A549 (cell line): ENCODE measurements at regions not wholly inside any gene's neighbourhood (a gene's known extent, or its start where the extent isn't known, plus 50 kb on each side); places are given as distances from the start of the nearest gene placed in this dataset.

Experiments used
- ATAC-seq, 2 experiments: fragments of 200-7000 bp in 1 of 2; fragments of >200 bp in 1 of 2; cut with Nextera tagmentation in 1 of 2; cut with Tn5 transposase in 1 of 2; 3 replicates each; pipeline versions ENCODE4 v1.8.0 to v1.9.1; 2018 to 2020; ENCODE audit warnings: mild to moderate bottlenecking in 1 of 2, moderate library complexity in 1 of 2
- CTCF ChIA-PET: fragments of 300-600 bp; sonication (Branson Sonifier 250); formaldehyde crosslinking; extraction: SDS; loops from one replicate; lab custom pipeline; 2021; ENCODE audit warnings: antibody characterized with exemption, inconsistent platforms; lab: Yijun Ruan, JAX
- POLR2A ChIA-PET: fragments of 350-600 bp; formaldehyde crosslinking; extraction: SDS; loops from one replicate; lab custom pipeline; 2021; ENCODE audit warnings: antibody characterized with exemption, inconsistent platforms; lab: Yijun Ruan, JAX
- DNase-seq, 2 experiments: peaks; one replicate each; pipeline versions ENCODE4 v3.0.0 to v3.0.0-alpha.2; 2011 to 2016; ENCODE audit warnings: low read depth in 1 of 2, low spot score in 1 of 2
- FAIRE-seq: peaks from 2 replicates; lab custom pipeline; 2011; peaks lifted over from hg19 to GRCh38; lab: Jason Lieb, UNC
- H3K27ac ChIP-seq, 2 experiments: fragments of >200 bp; sonication (Bioruptor Twin); formaldehyde crosslinking; 3 replicates each; pipeline ENCODE4 v1.5.1; 2016 to 2017
- H3K4me1 ChIP-seq: fragments of >200 bp; sonication (Bioruptor Twin); formaldehyde crosslinking; 3 replicates; pipeline ENCODE4 v1.6.1; 2016
- H3K4me2 ChIP-seq: fragments of >200 bp; sonication (Bioruptor Twin); formaldehyde crosslinking; 3 replicates; pipeline ENCODE4 v1.6.1; 2016
- H3K4me3 ChIP-seq: fragments of >200 bp; sonication (Bioruptor Twin); formaldehyde crosslinking; 3 replicates; pipeline ENCODE4 v1.5.1; 2016
- H3K9me3 ChIP-seq: fragments of >200 bp; sonication (Bioruptor Twin); formaldehyde crosslinking; 3 replicates; pipeline ENCODE4 v1.6.1; 2016
- CBX2 ChIP-seq: fragments of 200-600 bp; sonication (generic); IDR thresholded peaks from 2 replicates; pipeline ENCODE4 v1.6.1; 2016; ENCODE audit warnings: low read depth, mild to moderate bottlenecking, borderline replicate concordance
- CBX8 ChIP-seq: fragments of 200-600 bp; sonication (generic); IDR thresholded peaks from 2 replicates; pipeline ENCODE4 v1.6.1; 2016
- CHD2 ChIP-seq: fragments of 150-350 bp; IDR thresholded peaks from 2 replicates; pipeline ENCODE4 v1.6.1; 2014; ENCODE audit warnings: low read length; ENCODE audit not compliant: partially characterized antibody
- EP300 ChIP-seq, 2 experiments: fragments of >200 bp; sonication (Bioruptor Twin); formaldehyde crosslinking; IDR thresholded peaks; 2 replicates in 1 of 2; 3 replicates in 1 of 2; pipeline ENCODE4 v1.6.1; 2016 to 2017
- HDAC2 ChIP-seq: fragments of 200-600 bp; sonication (generic); IDR thresholded peaks from 2 replicates; pipeline ENCODE4 v1.6.1; 2016
- HOXB5 ChIP-seq: fragments of 250-450 bp; sonication (Bioruptor Pico); IDR thresholded peaks from 2 replicates; pipeline ENCODE4 v1.5.0; 2020; ENCODE audit warnings: mild to moderate bottlenecking, moderate library complexity
- KDM1A ChIP-seq: fragments of 200-600 bp; sonication (generic); IDR thresholded peaks from 2 replicates; pipeline ENCODE4 v1.6.1; 2016; ENCODE audit warnings: low read depth, mild to moderate bottlenecking
- MYC ChIP-seq: IDR thresholded peaks from 2 replicates; pipeline ENCODE4 v1.6.1; 2012; ENCODE audit warnings: mild to moderate bottlenecking, inconsistent platforms, low read length, improper control_type of control experiment, borderline replicate concordance
- POLR2A ChIP-seq: IDR thresholded peaks from 2 replicates; pipeline ENCODE4 v1.6.1; 2012; ENCODE audit warnings: mild to moderate bottlenecking, low read length
- POLR2AphosphoS2 ChIP-seq: conservative IDR thresholded peaks from 2 replicates; pipeline ENCODE4 v1.6.1; 2012; ENCODE audit warnings: low read length, improper control_type of control experiment, inconsistent platforms
- RARB ChIP-seq: fragments of 250-450 bp; sonication (Bioruptor Pico); IDR thresholded peaks from 2 replicates; pipeline ENCODE4 v1.8.0; 2021; ENCODE audit warnings: mild to moderate bottlenecking, moderate library complexity
- RNF2 ChIP-seq: fragments of 200-600 bp; sonication (generic); IDR thresholded peaks from 2 replicates; pipeline ENCODE4 v1.6.1; 2016; ENCODE audit warnings: low read depth, mild to moderate bottlenecking, antibody characterized with exemption, moderate library complexity, borderline replicate concordance
- ZNF302 ChIP-seq: fragments of 250-450 bp; sonication (Bioruptor Pico); IDR thresholded peaks from 2 replicates; pipeline ENCODE4 v1.9.0; 2021; ENCODE audit warnings: inconsistent platforms, mild to moderate bottlenecking, moderate library complexity
- WGBS: methylation state at CpG from one replicate; pipeline ENCODE4 v1.1.6; 2017; ENCODE audit errors: missing lambda C conversion rate; 5-methylcytosine and 5-hydroxymethylcytosine counted together
- TF ChIP-seq, protein P1 (sequence below): IDR thresholded peaks from 2 replicates; pipeline ENCODE4 v1.6.1; 2012; ENCODE audit warnings: low read depth, borderline replicate concordance
- TF ChIP-seq, protein P2 (sequence below): fragments of 200-600 bp; sonication (generic); IDR thresholded peaks from 2 replicates; pipeline ENCODE4 v1.6.1; 2016; ENCODE audit warnings: antibody characterized with exemption, mild to moderate bottlenecking, moderate library complexity
- TF ChIP-seq, protein P3 (sequence below): fragments of 450-650 bp; IDR thresholded peaks from 2 replicates; pipeline ENCODE4 v1.6.1; 2014; ENCODE audit warnings: antibody characterized with exemption
- TF ChIP-seq, protein P4 (sequence below): fragments of >200 bp; sonication (Bioruptor Twin); formaldehyde crosslinking; IDR thresholded peaks from 3 replicates; pipeline ENCODE4 v1.6.1; 2016
- TF ChIP-seq, protein P5 (sequence below): IDR thresholded peaks from 2 replicates; pipeline ENCODE4 v1.6.1; 2012
- TF ChIP-seq, protein P6 (sequence below): fragments of >200 bp; sonication (Bioruptor Twin); formaldehyde crosslinking; IDR thresholded peaks from 3 replicates; pipeline ENCODE4 v1.5.1; 2016
- TF ChIP-seq, protein P7 (sequence below): fragments of >200 bp; sonication (Bioruptor Twin); formaldehyde crosslinking; IDR thresholded peaks from 2 replicates; pipeline ENCODE4 v1.6.1; 2016

DNA sequence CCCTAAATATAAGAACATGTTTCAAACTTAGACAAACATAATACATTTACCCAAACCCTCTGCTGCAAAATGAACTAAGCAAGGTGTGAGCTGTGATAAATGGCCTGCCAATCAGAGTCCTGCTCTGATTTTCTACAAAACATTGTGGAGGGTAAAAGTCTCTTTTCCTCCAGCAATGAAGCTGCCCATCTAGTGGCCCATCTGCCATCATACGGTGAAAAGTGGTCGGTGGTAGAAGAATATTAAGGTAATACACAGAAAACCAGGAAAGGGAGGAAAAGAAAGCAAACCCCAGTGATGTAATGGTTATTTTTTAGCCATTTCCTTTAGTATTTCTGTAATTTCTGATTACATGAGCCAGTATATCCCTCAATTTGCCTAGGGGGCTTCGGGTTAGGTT lies 838.1 kb downstream of the TBL1XR1 start:
- DNase-seq: no peak
- no peak for ATAC-seq
- Histone ChIP-seq H3K4me1 (no peaks in the 10 kb centered on the region), H3K4me3 (no peak overlapping the region), H3K27ac (no peak overlapping the region), H3K4me2 (no peak overlapping the region), H3K9me3 (no peaks in the 10 kb centered on the region)
- ChIA-PET POLR2A (no interaction called here), CTCF (no interaction called here)
- FAIRE-seq: no peak
- 19% methylated on average over 3 of the region's 3 CpGs for WGBS
- TF ChIP-seq, protein P1, sequence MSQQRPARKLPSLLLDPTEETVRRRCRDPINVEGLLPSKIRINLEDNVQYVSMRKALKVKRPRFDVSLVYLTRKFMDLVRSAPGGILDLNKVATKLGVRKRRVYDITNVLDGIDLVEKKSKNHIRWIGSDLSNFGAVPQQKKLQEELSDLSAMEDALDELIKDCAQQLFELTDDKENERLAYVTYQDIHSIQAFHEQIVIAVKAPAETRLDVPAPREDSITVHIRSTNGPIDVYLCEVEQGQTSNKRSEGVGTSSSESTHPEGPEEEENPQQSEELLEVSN: no peak
- TF ChIP-seq MYC (no peak), HDAC2 (no peak), HOXB5 (CRISPR knock-in tag) (no peak), POLR2AphosphoS2 (no peak), CBX8 (no peak), EP300 (IDR thresholded peaks at IDR 0.05) (no peak), CBX2 (no peak), RNF2 (no peak), RARB (CRISPR knock-in tag) (no peak), KDM1A (no peak), ZNF302 (no peak), CHD2 (no peak), POLR2A (no peak)
- TF ChIP-seq, protein P2, sequence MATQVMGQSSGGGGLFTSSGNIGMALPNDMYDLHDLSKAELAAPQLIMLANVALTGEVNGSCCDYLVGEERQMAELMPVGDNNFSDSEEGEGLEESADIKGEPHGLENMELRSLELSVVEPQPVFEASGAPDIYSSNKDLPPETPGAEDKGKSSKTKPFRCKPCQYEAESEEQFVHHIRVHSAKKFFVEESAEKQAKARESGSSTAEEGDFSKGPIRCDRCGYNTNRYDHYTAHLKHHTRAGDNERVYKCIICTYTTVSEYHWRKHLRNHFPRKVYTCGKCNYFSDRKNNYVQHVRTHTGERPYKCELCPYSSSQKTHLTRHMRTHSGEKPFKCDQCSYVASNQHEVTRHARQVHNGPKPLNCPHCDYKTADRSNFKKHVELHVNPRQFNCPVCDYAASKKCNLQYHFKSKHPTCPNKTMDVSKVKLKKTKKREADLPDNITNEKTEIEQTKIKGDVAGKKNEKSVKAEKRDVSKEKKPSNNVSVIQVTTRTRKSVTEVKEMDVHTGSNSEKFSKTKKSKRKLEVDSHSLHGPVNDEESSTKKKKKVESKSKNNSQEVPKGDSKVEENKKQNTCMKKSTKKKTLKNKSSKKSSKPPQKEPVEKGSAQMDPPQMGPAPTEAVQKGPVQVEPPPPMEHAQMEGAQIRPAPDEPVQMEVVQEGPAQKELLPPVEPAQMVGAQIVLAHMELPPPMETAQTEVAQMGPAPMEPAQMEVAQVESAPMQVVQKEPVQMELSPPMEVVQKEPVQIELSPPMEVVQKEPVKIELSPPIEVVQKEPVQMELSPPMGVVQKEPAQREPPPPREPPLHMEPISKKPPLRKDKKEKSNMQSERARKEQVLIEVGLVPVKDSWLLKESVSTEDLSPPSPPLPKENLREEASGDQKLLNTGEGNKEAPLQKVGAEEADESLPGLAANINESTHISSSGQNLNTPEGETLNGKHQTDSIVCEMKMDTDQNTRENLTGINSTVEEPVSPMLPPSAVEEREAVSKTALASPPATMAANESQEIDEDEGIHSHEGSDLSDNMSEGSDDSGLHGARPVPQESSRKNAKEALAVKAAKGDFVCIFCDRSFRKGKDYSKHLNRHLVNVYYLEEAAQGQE: no peak
- TF ChIP-seq, protein P3, sequence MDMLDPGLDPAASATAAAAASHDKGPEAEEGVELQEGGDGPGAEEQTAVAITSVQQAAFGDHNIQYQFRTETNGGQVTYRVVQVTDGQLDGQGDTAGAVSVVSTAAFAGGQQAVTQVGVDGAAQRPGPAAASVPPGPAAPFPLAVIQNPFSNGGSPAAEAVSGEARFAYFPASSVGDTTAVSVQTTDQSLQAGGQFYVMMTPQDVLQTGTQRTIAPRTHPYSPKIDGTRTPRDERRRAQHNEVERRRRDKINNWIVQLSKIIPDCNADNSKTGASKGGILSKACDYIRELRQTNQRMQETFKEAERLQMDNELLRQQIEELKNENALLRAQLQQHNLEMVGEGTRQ: no peak
- TF ChIP-seq, protein P4, sequence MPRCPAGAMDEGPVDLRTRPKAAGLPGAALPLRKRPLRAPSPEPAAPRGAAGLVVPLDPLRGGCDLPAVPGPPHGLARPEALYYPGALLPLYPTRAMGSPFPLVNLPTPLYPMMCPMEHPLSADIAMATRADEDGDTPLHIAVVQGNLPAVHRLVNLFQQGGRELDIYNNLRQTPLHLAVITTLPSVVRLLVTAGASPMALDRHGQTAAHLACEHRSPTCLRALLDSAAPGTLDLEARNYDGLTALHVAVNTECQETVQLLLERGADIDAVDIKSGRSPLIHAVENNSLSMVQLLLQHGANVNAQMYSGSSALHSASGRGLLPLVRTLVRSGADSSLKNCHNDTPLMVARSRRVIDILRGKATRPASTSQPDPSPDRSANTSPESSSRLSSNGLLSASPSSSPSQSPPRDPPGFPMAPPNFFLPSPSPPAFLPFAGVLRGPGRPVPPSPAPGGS: no peak
- TF ChIP-seq, protein P5, sequence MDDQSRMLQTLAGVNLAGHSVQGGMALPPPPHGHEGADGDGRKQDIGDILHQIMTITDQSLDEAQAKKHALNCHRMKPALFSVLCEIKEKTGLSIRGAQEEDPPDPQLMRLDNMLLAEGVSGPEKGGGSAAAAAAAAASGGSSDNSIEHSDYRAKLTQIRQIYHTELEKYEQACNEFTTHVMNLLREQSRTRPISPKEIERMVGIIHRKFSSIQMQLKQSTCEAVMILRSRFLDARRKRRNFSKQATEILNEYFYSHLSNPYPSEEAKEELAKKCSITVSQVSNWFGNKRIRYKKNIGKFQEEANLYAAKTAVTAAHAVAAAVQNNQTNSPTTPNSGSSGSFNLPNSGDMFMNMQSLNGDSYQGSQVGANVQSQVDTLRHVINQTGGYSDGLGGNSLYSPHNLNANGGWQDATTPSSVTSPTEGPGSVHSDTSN: no peak
- TF ChIP-seq, protein P6, sequence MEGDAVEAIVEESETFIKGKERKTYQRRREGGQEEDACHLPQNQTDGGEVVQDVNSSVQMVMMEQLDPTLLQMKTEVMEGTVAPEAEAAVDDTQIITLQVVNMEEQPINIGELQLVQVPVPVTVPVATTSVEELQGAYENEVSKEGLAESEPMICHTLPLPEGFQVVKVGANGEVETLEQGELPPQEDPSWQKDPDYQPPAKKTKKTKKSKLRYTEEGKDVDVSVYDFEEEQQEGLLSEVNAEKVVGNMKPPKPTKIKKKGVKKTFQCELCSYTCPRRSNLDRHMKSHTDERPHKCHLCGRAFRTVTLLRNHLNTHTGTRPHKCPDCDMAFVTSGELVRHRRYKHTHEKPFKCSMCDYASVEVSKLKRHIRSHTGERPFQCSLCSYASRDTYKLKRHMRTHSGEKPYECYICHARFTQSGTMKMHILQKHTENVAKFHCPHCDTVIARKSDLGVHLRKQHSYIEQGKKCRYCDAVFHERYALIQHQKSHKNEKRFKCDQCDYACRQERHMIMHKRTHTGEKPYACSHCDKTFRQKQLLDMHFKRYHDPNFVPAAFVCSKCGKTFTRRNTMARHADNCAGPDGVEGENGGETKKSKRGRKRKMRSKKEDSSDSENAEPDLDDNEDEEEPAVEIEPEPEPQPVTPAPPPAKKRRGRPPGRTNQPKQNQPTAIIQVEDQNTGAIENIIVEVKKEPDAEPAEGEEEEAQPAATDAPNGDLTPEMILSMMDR: no peak
- TF ChIP-seq, protein P7, sequence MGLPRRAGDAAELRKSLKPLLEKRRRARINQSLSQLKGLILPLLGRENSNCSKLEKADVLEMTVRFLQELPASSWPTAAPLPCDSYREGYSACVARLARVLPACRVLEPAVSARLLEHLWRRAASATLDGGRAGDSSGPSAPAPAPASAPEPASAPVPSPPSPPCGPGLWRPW: no peak
